PC-9 (cell line): ENCODE measurements at regions not wholly inside any gene's neighbourhood (a gene's known extent, or its start where the extent isn't known, plus 50 kb on each side); places are given as distances from the start of the nearest gene placed in this dataset.

Experiments used
- EZH2 ChIP-seq: fragments of 200-600 bp; sonication (generic); IDR thresholded peaks from 2 replicates; pipeline ENCODE4 v1.8.0; 2017; ENCODE audit warnings: antibody characterized with exemption, low read depth
- TF ChIP-seq, protein P1 (sequence below): fragments of 200-600 bp; sonication (generic); conservative IDR thresholded peaks from 2 replicates; pipeline ENCODE4 v1.6.1; 2017; ENCODE audit warnings: mixed run types, antibody characterized with exemption, mild to moderate bottlenecking, moderate library complexity

GRCh38 chr11:69983897-69984438 lies 94.1 kb upstream of the ANO1 start:
- TF ChIP-seq, protein P1, sequence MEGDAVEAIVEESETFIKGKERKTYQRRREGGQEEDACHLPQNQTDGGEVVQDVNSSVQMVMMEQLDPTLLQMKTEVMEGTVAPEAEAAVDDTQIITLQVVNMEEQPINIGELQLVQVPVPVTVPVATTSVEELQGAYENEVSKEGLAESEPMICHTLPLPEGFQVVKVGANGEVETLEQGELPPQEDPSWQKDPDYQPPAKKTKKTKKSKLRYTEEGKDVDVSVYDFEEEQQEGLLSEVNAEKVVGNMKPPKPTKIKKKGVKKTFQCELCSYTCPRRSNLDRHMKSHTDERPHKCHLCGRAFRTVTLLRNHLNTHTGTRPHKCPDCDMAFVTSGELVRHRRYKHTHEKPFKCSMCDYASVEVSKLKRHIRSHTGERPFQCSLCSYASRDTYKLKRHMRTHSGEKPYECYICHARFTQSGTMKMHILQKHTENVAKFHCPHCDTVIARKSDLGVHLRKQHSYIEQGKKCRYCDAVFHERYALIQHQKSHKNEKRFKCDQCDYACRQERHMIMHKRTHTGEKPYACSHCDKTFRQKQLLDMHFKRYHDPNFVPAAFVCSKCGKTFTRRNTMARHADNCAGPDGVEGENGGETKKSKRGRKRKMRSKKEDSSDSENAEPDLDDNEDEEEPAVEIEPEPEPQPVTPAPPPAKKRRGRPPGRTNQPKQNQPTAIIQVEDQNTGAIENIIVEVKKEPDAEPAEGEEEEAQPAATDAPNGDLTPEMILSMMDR, result no peak
- TF ChIP-seq EZH2, result no peak
